HepG2 (cell line): ENCODE measurements at regions not wholly inside any gene's neighbourhood (a gene's known extent, or its start where the extent isn't known, plus 50 kb on each side); places are given as distances from the start of the nearest gene placed in this dataset.

Source experiments
- ATAC-seq: fragments of 200-7000 bp; cut with Tn5 transposase; 3 replicates; pipeline ENCODE4 v1.9.1; 2020; ENCODE audit warnings: mild to moderate bottlenecking, moderate library complexity
- BruUV-seq: library from RNA; stranded (reverse); fragments of 400-500 nt; replicated peaks from 2 replicates; lab custom pipeline; 2021; lab: Mats Ljungman, UMichigan
- CTCF ChIA-PET: fragments of 300-600 bp; formaldehyde crosslinking; extraction: SDS; loops from one replicate; lab custom pipeline; 2021; ENCODE audit warnings: low total read pairs, inconsistent platforms, low intra/inter-chr PET ratio; lab: Yijun Ruan, JAX
- POLR2A ChIA-PET: fragments of 350-600 bp; sonication (Branson Sonifier 250); formaldehyde crosslinking; loops from one replicate; lab custom pipeline; 2020; ENCODE audit warnings: antibody characterized with exemption, inconsistent platforms; lab: Yijun Ruan, JAX
- DNase-seq: peaks from one replicate; pipeline ENCODE4 v3.0.0-alpha.2; 2015; ENCODE audit warnings: low spot score
- FAIRE-seq: peaks from 3 replicates; lab custom pipeline; 2011; peaks lifted over from hg19 to GRCh38; lab: Jason Lieb, UNC
- H2AFZ ChIP-seq: one replicate; pipeline ENCODE4 v1.6.1; 2011; ENCODE audit warnings: low read length, inconsistent platforms
- H3K27ac ChIP-seq: fragments of 300-600 bp; 3 replicates; pipeline ENCODE4 v1.8.0; 2011; ENCODE audit warnings: mixed run types, mild to moderate bottlenecking, mixed read lengths, low read length, inconsistent platforms; ENCODE audit not compliant: insufficient read depth; ENCODE audit errors: extremely low read length
- H3K27me3 ChIP-seq, 2 experiments: fragments of 200-600 bp in 1 of 2; 2 replicates in 1 of 2; 3 replicates in 1 of 2; pipeline versions ENCODE4 v1.6.0 to v1.8.0; 2011; ENCODE audit warnings: low read length in 2 of 2, mild to moderate bottlenecking in 2 of 2, moderate library complexity in 2 of 2, inconsistent platforms in 1 of 2; ENCODE audit not compliant: insufficient read depth in 2 of 2, control insufficient read depth in 1 of 2
- H3K36me3 ChIP-seq, 2 experiments: fragments of 200-600 bp in 1 of 2; replicated peaks in 1 of 2; 2 replicates in 1 of 2; 3 replicates in 1 of 2; pipeline versions ENCODE4 v1.5.1 to v1.8.0; 2011; ENCODE audit warnings: low read length in 2 of 2, inconsistent platforms in 1 of 2; ENCODE audit not compliant: insufficient read depth in 2 of 2, control insufficient read depth in 1 of 2
- H3K4me1 ChIP-seq: 2 replicates; pipeline ENCODE4 v1.5.1; 2012; ENCODE audit warnings: low read length, inconsistent platforms; ENCODE audit not compliant: insufficient read depth
- H3K4me2 ChIP-seq: 2 replicates; pipeline ENCODE4 v1.6.0; 2011; ENCODE audit warnings: low read depth, low read length, inconsistent platforms
- H3K4me3 ChIP-seq, 3 experiments: fragments of 200-600 bp in 1 of 3; sonication (generic), shearing (Covaris generic) in 1 of 3; replicated peaks in 1 of 3; 2 replicates each; pipeline ENCODE4 v1.5.1; 2011 to 2016; ENCODE audit warnings: low read length in 3 of 3, inconsistent platforms in 2 of 3, low read depth in 2 of 3, mild to moderate bottlenecking in 2 of 3, control low read depth in 1 of 3, mixed read lengths in 1 of 3; ENCODE audit not compliant: insufficient read depth in 1 of 3
- H3K79me2 ChIP-seq: one replicate; pipeline ENCODE4 v1.6.1; 2011; ENCODE audit warnings: low read length, inconsistent platforms; ENCODE audit not compliant: insufficient read depth
- H3K9ac ChIP-seq: 2 replicates; pipeline ENCODE4 v1.6.0; 2011; ENCODE audit warnings: mild to moderate bottlenecking, low read depth, low read length, inconsistent platforms; ENCODE audit not compliant: insufficient read depth
- H3K9me3 ChIP-seq: 2 replicates; pipeline ENCODE4 v1.5.1; 2012; ENCODE audit warnings: mild to moderate bottlenecking, low read length
- H4K20me1 ChIP-seq: 2 replicates; pipeline ENCODE4 v1.6.0; 2011; ENCODE audit warnings: inconsistent platforms, mild to moderate bottlenecking, low read length, moderate library complexity; ENCODE audit not compliant: insufficient read depth
- LCORL ChIP-seq, 2 experiments: fragments of 450-650 bp in 1 of 2; sonication (generic) in 1 of 2; formaldehyde crosslinking in 1 of 2; IDR thresholded peaks; 2 replicates each; pipeline versions ENCODE4 v1.5.0 to v1.6.1; 2017 to 2020; ENCODE audit warnings: antibody characterized with exemption in 1 of 2, missing genetic modification reagents in 1 of 2
- PHF21A ChIP-seq: sonication (generic); formaldehyde crosslinking; IDR thresholded peaks from 2 replicates; pipeline ENCODE4 v1.5.0; 2020; ENCODE audit warnings: mild to moderate bottlenecking, missing genetic modification reagents
- U2AF1 ChIP-seq: fragments of 200-400 bp; formaldehyde crosslinking; optimal IDR thresholded peaks from 2 replicates; pipeline ENCODE3; 2017; ENCODE audit warnings: mild to moderate bottlenecking, low read depth, low read length
- ZNF549 ChIP-seq: sonication (generic); formaldehyde crosslinking; IDR thresholded peaks from 2 replicates; pipeline ENCODE4 v1.5.0; 2020; ENCODE audit warnings: missing genetic modification reagents
- ZNF674 ChIP-seq: sonication (generic); formaldehyde crosslinking; IDR thresholded peaks from 2 replicates; pipeline ENCODE4 v1.5.0; 2020; ENCODE audit warnings: low read depth, mild to moderate bottlenecking, missing genetic modification reagents
- ZNF879 ChIP-seq: sonication (generic); formaldehyde crosslinking; IDR thresholded peaks from 2 replicates; pipeline ENCODE4 v1.8.1; 2023; ENCODE audit warnings: missing genetic modification reagents
- ZSCAN22 ChIP-seq: sonication (generic); formaldehyde crosslinking; IDR thresholded peaks from 2 replicates; pipeline ENCODE4 v1.4.0; 2020; ENCODE audit warnings: mild to moderate bottlenecking, missing genetic modification reagents
- WGBS: methylation state at CpG from one replicate; pipeline ENCODE4 v1.1.6; 2017; ENCODE audit warnings: low lambda C conversion rate; 5-methylcytosine and 5-hydroxymethylcytosine counted together
- in situ Hi-C: cut with HindIII; loops from 2 replicates; pipeline ENCODE4 v1.10.0; 2017; ENCODE audit warnings: low pct_unique_long_range_greater_than_20kb; ENCODE audit not compliant: extremely low pct_ligation_motif_present
- intact Hi-C: fragments of 100-400 bp; cut with micrococcal nuclease; formaldehyde crosslinking; loops from one replicate; pipeline ENCODE4 v1.10.0; 2022; ENCODE audit not compliant: unreplicated experiment
- TF ChIP-seq, protein P1 (sequence below): sonication (generic); formaldehyde crosslinking; IDR thresholded peaks from 2 replicates; pipeline ENCODE4 v1.4.0; 2020; ENCODE audit warnings: low read depth, mild to moderate bottlenecking, missing genetic modification reagents
- TF ChIP-seq, protein P2 (sequence below): IDR thresholded peaks from 2 replicates; pipeline ENCODE4 v1.4.0; 2020; ENCODE audit warnings: mild to moderate bottlenecking, missing genetic modification reagents

DNA sequence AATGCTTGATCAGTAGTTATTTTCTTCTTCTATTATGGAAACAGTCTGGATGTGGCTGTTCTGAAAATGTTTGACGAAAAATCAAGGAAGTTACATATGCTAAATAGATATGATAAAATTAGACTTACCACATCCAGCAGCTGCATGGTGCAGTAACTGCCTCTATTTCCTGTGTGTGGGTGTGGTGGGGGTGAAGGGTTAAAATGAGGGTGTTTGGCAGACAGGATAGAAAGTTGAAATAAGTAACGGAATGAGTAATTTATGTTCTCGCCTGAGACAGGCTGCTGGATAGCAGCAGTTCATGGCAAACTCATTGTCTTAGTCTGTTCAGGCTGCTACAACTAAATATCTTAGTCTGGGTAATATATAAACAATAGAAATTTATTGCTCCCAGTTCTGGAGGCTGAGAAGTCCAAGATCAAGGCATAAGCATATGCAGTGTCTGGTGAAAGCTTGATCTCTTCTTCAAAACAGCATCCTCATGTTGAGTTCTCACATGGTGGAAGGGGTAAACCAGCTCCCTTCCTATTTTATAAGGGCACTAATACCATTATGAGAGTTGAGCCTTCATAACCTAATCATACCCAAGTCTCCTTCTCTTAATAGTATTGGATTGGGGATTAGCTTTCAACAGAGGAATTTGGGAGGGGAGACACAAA, 1248.9 kb downstream of the SLITRK5 start (continued):
- no peak for TF ChIP-seq PHF21A

- intact Hi-C loops = no loop called here
- H3K9ac ChIP-seq = no peak overlapping the region
- WGBS = 6% methylated on average over 2 of the region's 3 CpGs
- FAIRE-seq = no peak
- POLR2A ChIA-PET = no interaction called here
- H3K4me3 ChIP-seq = no peak overlapping the region
- TF ChIP-seq LCORL (IDR thresholded peaks at IDR 0.05) (no peak), LCORL (CRISPR knock-in tag; IDR thresholded peaks at IDR 0.05) (no peak), ZNF879 (CRISPR knock-in tag) (no peak), ZNF674 (CRISPR knock-in tag) (no peak), ZNF549 (CRISPR knock-in tag) (no peak), U2AF1 (no peak), ZSCAN22 (CRISPR knock-in tag) (no peak)
- TF ChIP-seq, protein P1, sequence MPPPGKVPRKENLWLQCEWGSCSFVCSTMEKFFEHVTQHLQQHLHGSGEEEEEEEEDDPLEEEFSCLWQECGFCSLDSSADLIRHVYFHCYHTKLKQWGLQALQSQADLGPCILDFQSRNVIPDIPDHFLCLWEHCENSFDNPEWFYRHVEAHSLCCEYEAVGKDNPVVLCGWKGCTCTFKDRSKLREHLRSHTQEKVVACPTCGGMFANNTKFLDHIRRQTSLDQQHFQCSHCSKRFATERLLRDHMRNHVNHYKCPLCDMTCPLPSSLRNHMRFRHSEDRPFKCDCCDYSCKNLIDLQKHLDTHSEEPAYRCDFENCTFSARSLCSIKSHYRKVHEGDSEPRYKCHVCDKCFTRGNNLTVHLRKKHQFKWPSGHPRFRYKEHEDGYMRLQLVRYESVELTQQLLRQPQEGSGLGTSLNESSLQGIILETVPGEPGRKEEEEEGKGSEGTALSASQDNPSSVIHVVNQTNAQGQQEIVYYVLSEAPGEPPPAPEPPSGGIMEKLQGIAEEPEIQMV = no peak
- TF ChIP-seq, protein P2, sequence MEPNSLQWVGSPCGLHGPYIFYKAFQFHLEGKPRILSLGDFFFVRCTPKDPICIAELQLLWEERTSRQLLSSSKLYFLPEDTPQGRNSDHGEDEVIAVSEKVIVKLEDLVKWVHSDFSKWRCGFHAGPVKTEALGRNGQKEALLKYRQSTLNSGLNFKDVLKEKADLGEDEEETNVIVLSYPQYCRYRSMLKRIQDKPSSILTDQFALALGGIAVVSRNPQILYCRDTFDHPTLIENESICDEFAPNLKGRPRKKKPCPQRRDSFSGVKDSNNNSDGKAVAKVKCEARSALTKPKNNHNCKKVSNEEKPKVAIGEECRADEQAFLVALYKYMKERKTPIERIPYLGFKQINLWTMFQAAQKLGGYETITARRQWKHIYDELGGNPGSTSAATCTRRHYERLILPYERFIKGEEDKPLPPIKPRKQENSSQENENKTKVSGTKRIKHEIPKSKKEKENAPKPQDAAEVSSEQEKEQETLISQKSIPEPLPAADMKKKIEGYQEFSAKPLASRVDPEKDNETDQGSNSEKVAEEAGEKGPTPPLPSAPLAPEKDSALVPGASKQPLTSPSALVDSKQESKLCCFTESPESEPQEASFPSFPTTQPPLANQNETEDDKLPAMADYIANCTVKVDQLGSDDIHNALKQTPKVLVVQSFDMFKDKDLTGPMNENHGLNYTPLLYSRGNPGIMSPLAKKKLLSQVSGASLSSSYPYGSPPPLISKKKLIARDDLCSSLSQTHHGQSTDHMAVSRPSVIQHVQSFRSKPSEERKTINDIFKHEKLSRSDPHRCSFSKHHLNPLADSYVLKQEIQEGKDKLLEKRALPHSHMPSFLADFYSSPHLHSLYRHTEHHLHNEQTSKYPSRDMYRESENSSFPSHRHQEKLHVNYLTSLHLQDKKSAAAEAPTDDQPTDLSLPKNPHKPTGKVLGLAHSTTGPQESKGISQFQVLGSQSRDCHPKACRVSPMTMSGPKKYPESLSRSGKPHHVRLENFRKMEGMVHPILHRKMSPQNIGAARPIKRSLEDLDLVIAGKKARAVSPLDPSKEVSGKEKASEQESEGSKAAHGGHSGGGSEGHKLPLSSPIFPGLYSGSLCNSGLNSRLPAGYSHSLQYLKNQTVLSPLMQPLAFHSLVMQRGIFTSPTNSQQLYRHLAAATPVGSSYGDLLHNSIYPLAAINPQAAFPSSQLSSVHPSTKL = no peak
- no peak overlapping the region for H3K27ac ChIP-seq
- H3K79me2 ChIP-seq = no peaks in the 10 kb centered on the region
- H3K27me3 ChIP-seq = no peaks in the 10 kb centered on the region
- ATAC-seq = no peak
- H3K4me1 ChIP-seq = no peaks in the 10 kb centered on the region
- no peaks in the 10 kb centered on the region for H4K20me1 ChIP-seq
- no peaks in the 10 kb centered on the region for H3K9me3 ChIP-seq
- CTCF ChIA-PET = no interaction called here
- BruUV-seq = no TSS peak
- DNase-seq = no peak
- in situ Hi-C loops = no loop called here
- H3K36me3 ChIP-seq = no peaks in the 10 kb centered on the region
- no peak overlapping the region for H3K4me2 ChIP-seq
- no peak overlapping the region for H2AFZ ChIP-seq
Measured at GRCh38 chr13:88925954-88926353, 1254.8 kb downstream of the SLITRK5 start.
